ENCODE measurements at regions not wholly inside any gene's neighbourhood (a gene's known extent, or its start where the extent isn't known, plus 50 kb on each side); places are given as distances from the start of the nearest gene placed in this dataset.

- TF ChIP-seq CHD7 (IDR thresholded peaks at IDR 0.05; ENCODE audit: insufficient replicate concordance, low read length) (no peak), SUZ12 (IDR thresholded peaks at IDR 0.05; ENCODE audit: low read length) (no peak), JUND (IDR thresholded peaks at IDR 0.05; ENCODE audit: low read length) (no peak), TBP (IDR thresholded peaks at IDR 0.05; ENCODE audit: low read depth, low read length) (no peak), BACH1 (IDR thresholded peaks at IDR 0.05; ENCODE audit: low read length) (no peak), ATF3 (IDR thresholded peaks at IDR 0.05; ENCODE audit: insufficient read depth, low read depth, low read length) (no peak), E2F6 (IDR thresholded peaks at IDR 0.05) (no peak)
Observed at GRCh38 chr3:17801131-17801530, 58.7 kb upstream of the TBC1D5 start (continued).

All from H1 (cell line).